HepG2 (cell line): ENCODE measurements at regions not wholly inside any gene's neighbourhood (a gene's known extent, or its start where the extent isn't known, plus 50 kb on each side); places are given as distances from the start of the nearest gene placed in this dataset.

Source experiments
- ATAC-seq: fragments of 200-7000 bp; cut with Tn5 transposase; 3 replicates; pipeline ENCODE4 v1.9.1; 2020; ENCODE audit warnings: mild to moderate bottlenecking, moderate library complexity
- BruUV-seq: library from RNA; stranded (reverse); fragments of 400-500 nt; replicated peaks from 2 replicates; lab custom pipeline; 2021; lab: Mats Ljungman, UMichigan
- CTCF ChIA-PET: fragments of 300-600 bp; formaldehyde crosslinking; extraction: SDS; loops from one replicate; lab custom pipeline; 2021; ENCODE audit warnings: low total read pairs, inconsistent platforms, low intra/inter-chr PET ratio; lab: Yijun Ruan, JAX
- POLR2A ChIA-PET: fragments of 350-600 bp; sonication (Branson Sonifier 250); formaldehyde crosslinking; loops from one replicate; lab custom pipeline; 2020; ENCODE audit warnings: antibody characterized with exemption, inconsistent platforms; lab: Yijun Ruan, JAX
- DNase-seq: peaks from one replicate; pipeline ENCODE4 v3.0.0-alpha.2; 2015; ENCODE audit warnings: low spot score
- FAIRE-seq: peaks from 3 replicates; lab custom pipeline; 2011; peaks lifted over from hg19 to GRCh38; lab: Jason Lieb, UNC
- H2AFZ ChIP-seq: one replicate; pipeline ENCODE4 v1.6.1; 2011; ENCODE audit warnings: low read length, inconsistent platforms
- H3K27ac ChIP-seq: fragments of 300-600 bp; 3 replicates; pipeline ENCODE4 v1.8.0; 2011; ENCODE audit warnings: mixed run types, mild to moderate bottlenecking, mixed read lengths, low read length, inconsistent platforms; ENCODE audit not compliant: insufficient read depth; ENCODE audit errors: extremely low read length
- H3K27me3 ChIP-seq, 2 experiments: fragments of 200-600 bp in 1 of 2; 2 replicates in 1 of 2; 3 replicates in 1 of 2; pipeline versions ENCODE4 v1.6.0 to v1.8.0; 2011; ENCODE audit warnings: low read length in 2 of 2, mild to moderate bottlenecking in 2 of 2, moderate library complexity in 2 of 2, inconsistent platforms in 1 of 2; ENCODE audit not compliant: insufficient read depth in 2 of 2, control insufficient read depth in 1 of 2
- H3K36me3 ChIP-seq, 2 experiments: fragments of 200-600 bp in 1 of 2; replicated peaks in 1 of 2; 2 replicates in 1 of 2; 3 replicates in 1 of 2; pipeline versions ENCODE4 v1.5.1 to v1.8.0; 2011; ENCODE audit warnings: low read length in 2 of 2, inconsistent platforms in 1 of 2; ENCODE audit not compliant: insufficient read depth in 2 of 2, control insufficient read depth in 1 of 2
- H3K4me1 ChIP-seq: 2 replicates; pipeline ENCODE4 v1.5.1; 2012; ENCODE audit warnings: low read length, inconsistent platforms; ENCODE audit not compliant: insufficient read depth
- H3K4me2 ChIP-seq: 2 replicates; pipeline ENCODE4 v1.6.0; 2011; ENCODE audit warnings: low read depth, low read length, inconsistent platforms
- H3K4me3 ChIP-seq, 3 experiments: fragments of 200-600 bp in 1 of 3; sonication (generic), shearing (Covaris generic) in 1 of 3; replicated peaks in 1 of 3; 2 replicates each; pipeline ENCODE4 v1.5.1; 2011 to 2016; ENCODE audit warnings: low read length in 3 of 3, inconsistent platforms in 2 of 3, low read depth in 2 of 3, mild to moderate bottlenecking in 2 of 3, control low read depth in 1 of 3, mixed read lengths in 1 of 3; ENCODE audit not compliant: insufficient read depth in 1 of 3
- H3K79me2 ChIP-seq: one replicate; pipeline ENCODE4 v1.6.1; 2011; ENCODE audit warnings: low read length, inconsistent platforms; ENCODE audit not compliant: insufficient read depth
- H3K9ac ChIP-seq: 2 replicates; pipeline ENCODE4 v1.6.0; 2011; ENCODE audit warnings: mild to moderate bottlenecking, low read depth, low read length, inconsistent platforms; ENCODE audit not compliant: insufficient read depth
- H3K9me3 ChIP-seq: 2 replicates; pipeline ENCODE4 v1.5.1; 2012; ENCODE audit warnings: mild to moderate bottlenecking, low read length
- H4K20me1 ChIP-seq: 2 replicates; pipeline ENCODE4 v1.6.0; 2011; ENCODE audit warnings: inconsistent platforms, mild to moderate bottlenecking, low read length, moderate library complexity; ENCODE audit not compliant: insufficient read depth
- FOXK2 ChIP-seq: fragments of 450-650 bp; IDR thresholded peaks from 2 replicates; pipeline ENCODE4 v1.6.1; 2016
- GATA4 ChIP-seq: sonication (generic); IDR thresholded peaks from 2 replicates; pipeline ENCODE4 v1.6.1; 2016; ENCODE audit warnings: antibody characterized with exemption, low read depth, borderline replicate concordance
- NR2F6 ChIP-seq, 2 experiments: IDR thresholded peaks; 2 replicates each; pipeline ENCODE4 v1.6.1; 2016; ENCODE audit warnings: antibody characterized with exemption in 1 of 2, mild to moderate bottlenecking in 1 of 2
- SSRP1 ChIP-seq: IDR thresholded peaks from 2 replicates; pipeline ENCODE4 v1.6.1; 2016; ENCODE audit warnings: control low read depth
- ZNF629 ChIP-seq: sonication (generic); formaldehyde crosslinking; conservative IDR thresholded peaks from 2 replicates; pipeline ENCODE4 v1.5.0; 2020; ENCODE audit warnings: missing genetic modification reagents
- ZNF781 ChIP-seq: sonication (generic); formaldehyde crosslinking; IDR thresholded peaks from 2 replicates; pipeline ENCODE4 v1.5.1; 2020; ENCODE audit warnings: borderline replicate concordance, mild to moderate bottlenecking, missing genetic modification reagents; ENCODE audit errors: not compliant biosample characterization
- WGBS: methylation state at CpG from one replicate; pipeline ENCODE4 v1.1.6; 2017; ENCODE audit warnings: low lambda C conversion rate; 5-methylcytosine and 5-hydroxymethylcytosine counted together
- in situ Hi-C: cut with HindIII; loops from 2 replicates; pipeline ENCODE4 v1.10.0; 2017; ENCODE audit warnings: low pct_unique_long_range_greater_than_20kb; ENCODE audit not compliant: extremely low pct_ligation_motif_present
- intact Hi-C: fragments of 100-400 bp; cut with micrococcal nuclease; formaldehyde crosslinking; loops from one replicate; pipeline ENCODE4 v1.10.0; 2022; ENCODE audit not compliant: unreplicated experiment
- TF ChIP-seq, protein P1 (sequence below): IDR thresholded peaks from 2 replicates; pipeline ENCODE4 v1.6.1; 2016; ENCODE audit warnings: mild to moderate bottlenecking
- TF ChIP-seq, protein P2 (sequence below): sonication (generic); formaldehyde crosslinking; IDR thresholded peaks from 2 replicates; pipeline ENCODE4 v1.8.1; 2023; ENCODE audit warnings: mild to moderate bottlenecking, missing genetic modification reagents
- TF ChIP-seq, protein P3 (sequence below): sonication (generic); formaldehyde crosslinking; IDR thresholded peaks from 2 replicates; pipeline ENCODE4 v1.5.1; 2020; ENCODE audit warnings: missing genetic modification reagents, mild to moderate bottlenecking, borderline replicate concordance
- TF ChIP-seq, protein P4 (sequence below): sonication (generic); formaldehyde crosslinking; conservative IDR thresholded peaks from 2 replicates; pipeline ENCODE4 v1.8.0; 2022; ENCODE audit warnings: low read depth, missing genetic modification reagents
- TF ChIP-seq, protein P5 (sequence below): sonication (generic); formaldehyde crosslinking; IDR thresholded peaks from 2 replicates; pipeline ENCODE4 v1.5.1; 2020; ENCODE audit warnings: mild to moderate bottlenecking, missing genetic modification reagents, moderate library complexity

DNA sequence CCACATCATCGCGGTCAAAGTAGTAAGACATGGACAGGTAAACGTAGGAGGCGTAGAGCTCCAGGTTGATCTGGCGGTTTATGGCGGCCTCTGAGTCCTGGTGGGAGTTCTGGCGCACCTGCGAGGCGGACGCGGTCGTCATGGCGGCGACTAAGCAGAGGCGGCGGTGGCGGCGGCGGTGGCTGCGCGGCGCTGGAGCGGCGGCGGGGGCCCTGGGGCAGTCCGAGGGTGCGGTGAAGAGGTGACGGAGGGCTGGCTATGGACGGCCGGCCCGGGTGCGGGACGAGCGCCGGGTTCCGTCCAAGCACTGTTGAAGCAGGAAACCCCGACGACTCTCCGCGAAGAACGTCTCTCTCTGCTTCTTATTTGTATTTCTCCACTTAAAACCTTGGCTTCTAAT lies 484.3 kb upstream of the SGCG start (continued):
- TF ChIP-seq, protein P1, sequence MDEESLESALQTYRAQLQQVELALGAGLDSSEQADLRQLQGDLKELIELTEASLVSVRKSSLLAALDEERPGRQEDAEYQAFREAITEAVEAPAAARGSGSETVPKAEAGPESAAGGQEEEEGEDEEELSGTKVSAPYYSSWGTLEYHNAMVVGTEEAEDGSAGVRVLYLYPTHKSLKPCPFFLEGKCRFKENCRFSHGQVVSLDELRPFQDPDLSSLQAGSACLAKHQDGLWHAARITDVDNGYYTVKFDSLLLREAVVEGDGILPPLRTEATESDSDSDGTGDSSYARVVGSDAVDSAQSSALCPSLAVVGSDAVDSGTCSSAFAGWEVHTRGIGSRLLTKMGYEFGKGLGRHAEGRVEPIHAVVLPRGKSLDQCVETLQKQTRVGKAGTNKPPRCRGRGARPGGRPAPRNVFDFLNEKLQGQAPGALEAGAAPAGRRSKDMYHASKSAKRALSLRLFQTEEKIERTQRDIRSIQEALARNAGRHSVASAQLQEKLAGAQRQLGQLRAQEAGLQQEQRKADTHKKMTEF: no peak
- TF ChIP-seq FOXK2 (no peak), SSRP1 (no peak)

DNA sequence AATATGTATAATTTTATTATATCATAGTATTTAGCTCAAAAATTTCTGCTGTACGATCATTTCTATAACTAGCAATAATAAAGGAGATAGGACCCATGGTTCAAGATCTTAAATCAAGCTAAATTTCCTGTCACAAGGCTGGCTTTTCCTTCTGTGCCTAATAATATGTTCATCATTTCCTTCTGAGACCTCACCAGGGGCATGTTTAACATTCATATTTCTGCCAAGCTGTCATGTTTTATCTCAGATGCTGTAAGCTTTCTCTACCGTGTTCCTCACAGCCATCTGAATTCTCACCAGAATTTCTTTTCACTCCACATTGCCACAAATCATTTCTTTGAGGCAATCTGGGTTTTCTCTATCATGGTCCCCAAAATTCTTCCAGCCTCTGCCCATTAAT lies 482.3 kb upstream of the SGCG start:
- Histone ChIP-seq H3K9me3 (peaks cover 4% of the 10 kb centered on the region; the same call in 1 of the 2 replicates), H3K27me3 (0 out of 5 replicates have a peak, but pooled peaks cover 0 to 2% of the 10 kb centered on the region in 2 experiments), H2AFZ (no peak overlapping the region), H3K4me2 (no peak overlapping the region), H3K79me2 (no peaks in the 10 kb centered on the region), H3K4me1 (no peaks in the 10 kb centered on the region), H3K36me3 (no peaks in the 10 kb centered on the region), H3K4me3 (no peak overlapping the region), H3K9ac (no peak overlapping the region), H4K20me1 (no peaks in the 10 kb centered on the region), H3K27ac (no peak overlapping the region)
- WGBS: 2% methylated on average over 2 of the region's 2 CpGs
- DNase-seq (no peak), FAIRE-seq (no peak), ATAC-seq (no peak)
- TF ChIP-seq, protein P2, sequence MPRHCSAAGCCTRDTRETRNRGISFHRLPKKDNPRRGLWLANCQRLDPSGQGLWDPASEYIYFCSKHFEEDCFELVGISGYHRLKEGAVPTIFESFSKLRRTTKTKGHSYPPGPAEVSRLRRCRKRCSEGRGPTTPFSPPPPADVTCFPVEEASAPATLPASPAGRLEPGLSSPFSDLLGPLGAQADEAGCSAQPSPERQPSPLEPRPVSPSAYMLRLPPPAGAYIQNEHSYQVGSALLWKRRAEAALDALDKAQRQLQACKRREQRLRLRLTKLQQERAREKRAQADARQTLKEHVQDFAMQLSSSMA (CRISPR knock-in tag): no peak
- TF ChIP-seq, protein P3, sequence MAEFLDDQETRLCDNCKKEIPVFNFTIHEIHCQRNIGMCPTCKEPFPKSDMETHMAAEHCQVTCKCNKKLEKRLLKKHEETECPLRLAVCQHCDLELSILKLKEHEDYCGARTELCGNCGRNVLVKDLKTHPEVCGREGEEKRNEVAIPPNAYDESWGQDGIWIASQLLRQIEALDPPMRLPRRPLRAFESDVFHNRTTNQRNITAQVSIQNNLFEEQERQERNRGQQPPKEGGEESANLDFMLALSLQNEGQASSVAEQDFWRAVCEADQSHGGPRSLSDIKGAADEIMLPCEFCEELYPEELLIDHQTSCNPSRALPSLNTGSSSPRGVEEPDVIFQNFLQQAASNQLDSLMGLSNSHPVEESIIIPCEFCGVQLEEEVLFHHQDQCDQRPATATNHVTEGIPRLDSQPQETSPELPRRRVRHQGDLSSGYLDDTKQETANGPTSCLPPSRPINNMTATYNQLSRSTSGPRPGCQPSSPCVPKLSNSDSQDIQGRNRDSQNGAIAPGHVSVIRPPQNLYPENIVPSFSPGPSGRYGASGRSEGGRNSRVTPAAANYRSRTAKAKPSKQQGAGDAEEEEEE (CRISPR knock-in tag): no peak
- no peak for TF ChIP-seq ZNF781
- TF ChIP-seq, protein P4, sequence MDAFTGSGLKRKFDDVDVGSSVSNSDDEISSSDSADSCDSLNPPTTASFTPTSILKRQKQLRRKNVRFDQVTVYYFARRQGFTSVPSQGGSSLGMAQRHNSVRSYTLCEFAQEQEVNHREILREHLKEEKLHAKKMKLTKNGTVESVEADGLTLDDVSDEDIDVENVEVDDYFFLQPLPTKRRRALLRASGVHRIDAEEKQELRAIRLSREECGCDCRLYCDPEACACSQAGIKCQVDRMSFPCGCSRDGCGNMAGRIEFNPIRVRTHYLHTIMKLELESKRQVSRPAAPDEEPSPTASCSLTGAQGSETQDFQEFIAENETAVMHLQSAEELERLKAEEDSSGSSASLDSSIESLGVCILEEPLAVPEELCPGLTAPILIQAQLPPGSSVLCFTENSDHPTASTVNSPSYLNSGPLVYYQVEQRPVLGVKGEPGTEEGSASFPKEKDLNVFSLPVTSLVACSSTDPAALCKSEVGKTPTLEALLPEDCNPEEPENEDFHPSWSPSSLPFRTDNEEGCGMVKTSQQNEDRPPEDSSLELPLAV (CRISPR knock-in tag): no peak
- no peak for TF ChIP-seq GATA4
- no peak for TF ChIP-seq NR2F6 (IDR thresholded peaks at IDR 0.05)
- TF ChIP-seq NR2F6 (CRISPR knock-in tag; IDR thresholded peaks at IDR 0.05): no peak
- TF ChIP-seq ZNF629 (CRISPR knock-in tag): no peak
- TF ChIP-seq, protein P5, sequence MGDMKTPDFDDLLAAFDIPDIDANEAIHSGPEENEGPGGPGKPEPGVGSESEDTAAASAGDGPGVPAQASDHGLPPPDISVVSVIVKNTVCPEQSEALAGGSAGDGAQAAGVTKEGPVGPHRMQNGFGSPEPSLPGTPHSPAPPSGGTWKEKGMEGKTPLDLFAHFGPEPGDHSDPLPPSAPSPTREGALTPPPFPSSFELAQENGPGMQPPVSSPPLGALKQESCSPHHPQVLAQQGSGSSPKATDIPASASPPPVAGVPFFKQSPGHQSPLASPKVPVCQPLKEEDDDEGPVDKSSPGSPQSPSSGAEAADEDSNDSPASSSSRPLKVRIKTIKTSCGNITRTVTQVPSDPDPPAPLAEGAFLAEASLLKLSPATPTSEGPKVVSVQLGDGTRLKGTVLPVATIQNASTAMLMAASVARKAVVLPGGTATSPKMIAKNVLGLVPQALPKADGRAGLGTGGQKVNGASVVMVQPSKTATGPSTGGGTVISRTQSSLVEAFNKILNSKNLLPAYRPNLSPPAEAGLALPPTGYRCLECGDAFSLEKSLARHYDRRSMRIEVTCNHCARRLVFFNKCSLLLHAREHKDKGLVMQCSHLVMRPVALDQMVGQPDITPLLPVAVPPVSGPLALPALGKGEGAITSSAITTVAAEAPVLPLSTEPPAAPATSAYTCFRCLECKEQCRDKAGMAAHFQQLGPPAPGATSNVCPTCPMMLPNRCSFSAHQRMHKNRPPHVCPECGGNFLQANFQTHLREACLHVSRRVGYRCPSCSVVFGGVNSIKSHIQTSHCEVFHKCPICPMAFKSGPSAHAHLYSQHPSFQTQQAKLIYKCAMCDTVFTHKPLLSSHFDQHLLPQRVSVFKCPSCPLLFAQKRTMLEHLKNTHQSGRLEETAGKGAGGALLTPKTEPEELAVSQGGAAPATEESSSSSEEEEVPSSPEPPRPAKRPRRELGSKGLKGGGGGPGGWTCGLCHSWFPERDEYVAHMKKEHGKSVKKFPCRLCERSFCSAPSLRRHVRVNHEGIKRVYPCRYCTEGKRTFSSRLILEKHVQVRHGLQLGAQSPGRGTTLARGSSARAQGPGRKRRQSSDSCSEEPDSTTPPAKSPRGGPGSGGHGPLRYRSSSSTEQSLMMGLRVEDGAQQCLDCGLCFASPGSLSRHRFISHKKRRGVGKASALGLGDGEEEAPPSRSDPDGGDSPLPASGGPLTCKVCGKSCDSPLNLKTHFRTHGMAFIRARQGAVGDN: no peak
- intact Hi-C loops (no loop called here), in situ Hi-C loops (no loop called here)
- BruUV-seq: no TSS peak
- ChIA-PET CTCF (no interaction called here), POLR2A (no interaction called here)
